IMR-90 (cell line): ENCODE measurements at regions not wholly inside any gene's neighbourhood (a gene's known extent, or its start where the extent isn't known, plus 50 kb on each side); places are given as distances from the start of the nearest gene placed in this dataset.

Source experiments
- ATAC-seq: fragments of 200-7000 bp; cut with Tn5 transposase; 2 replicates; pipeline ENCODE4 v1.9.1; 2020; ENCODE audit warnings: low read depth, mild to moderate bottlenecking, moderate library complexity
- BruUV-seq: library from RNA; stranded (reverse); fragments of 400-500 nt; replicated peaks from 2 replicates; lab custom pipeline; 2021; lab: Mats Ljungman, UMichigan
- CTCF ChIA-PET: fragments of 300-600 bp; formaldehyde crosslinking; extraction: SDS; loops from one replicate; lab custom pipeline; 2021; ENCODE audit warnings: antibody characterized with exemption; lab: Yijun Ruan, JAX
- POLR2A ChIA-PET: fragments of 300-600 bp; sonication (Branson Sonifier 250); formaldehyde crosslinking; loops from one replicate; lab custom pipeline; 2022; ENCODE audit warnings: antibody characterized with exemption; ENCODE audit not compliant: unreplicated experiment; lab: Charles Lee
- DNase-seq: peaks from one replicate; pipeline ENCODE4 v3.0.0; 2013
- H2AFZ ChIP-seq: replicated peaks from 2 replicates; pipeline ENCODE3; 2013; ENCODE audit warnings: low read length, mild to moderate bottlenecking; ENCODE audit not compliant: poor library complexity
- H2AK5ac ChIP-seq: 2 replicates; pipeline ENCODE4 v1.6.1; 2013; ENCODE audit warnings: low read depth, low read length, inconsistent platforms
- H2AK9ac ChIP-seq: replicated peaks from 2 replicates; pipeline ENCODE3; 2013; ENCODE audit warnings: mild to moderate bottlenecking, low read depth, low read length, moderate library complexity; ENCODE audit not compliant: poor library complexity
- H2BK120ac ChIP-seq: 2 replicates; pipeline ENCODE4 v1.6.1; 2013; ENCODE audit warnings: low read depth, low read length, inconsistent platforms
- H2BK15ac ChIP-seq: 3 replicates; pipeline ENCODE4 v1.6.1; 2013; ENCODE audit warnings: low read depth, low read length, inconsistent platforms
- H2BK20ac ChIP-seq: 2 replicates; pipeline ENCODE4 v1.6.1; 2013; ENCODE audit warnings: low read depth, mild to moderate bottlenecking, inconsistent platforms, low read length, moderate library complexity
- H2BK5ac ChIP-seq: 2 replicates; pipeline ENCODE4 v1.6.1; 2013; ENCODE audit warnings: mild to moderate bottlenecking, low read depth, low read length, inconsistent platforms; ENCODE audit not compliant: poor library complexity, severe bottlenecking
- H3K14ac ChIP-seq: replicated peaks from 2 replicates; pipeline ENCODE4 v1.6.1; 2013; ENCODE audit warnings: low read depth, low read length, inconsistent platforms
- H3K18ac ChIP-seq: 2 replicates; pipeline ENCODE4 v1.6.1; 2013; ENCODE audit warnings: low read depth, low read length, control low read depth
- H3K23ac ChIP-seq: 2 replicates; pipeline ENCODE4 v1.6.1; 2013; ENCODE audit warnings: low read depth, low read length, inconsistent platforms
- H3K27ac ChIP-seq: 2 replicates; pipeline ENCODE4 v1.5.1; 2013; ENCODE audit warnings: mild to moderate bottlenecking, control low read depth, low read length; ENCODE audit not compliant: insufficient read depth
- H3K27me3 ChIP-seq: 2 replicates; pipeline ENCODE4 v1.6.1; 2013; ENCODE audit warnings: low read length; ENCODE audit not compliant: control insufficient read depth, insufficient read depth
- H3K36me3 ChIP-seq: 2 replicates; pipeline ENCODE4 v1.6.1; 2013; ENCODE audit warnings: low read length, mixed read lengths; ENCODE audit not compliant: control insufficient read depth, insufficient read depth
- H3K4ac ChIP-seq: 2 replicates; pipeline ENCODE4 v1.6.1; 2013; ENCODE audit warnings: low read depth, low read length, inconsistent platforms
- H3K4me1 ChIP-seq: 2 replicates; pipeline ENCODE4 v1.6.1; 2013; ENCODE audit warnings: low read length, mixed read lengths; ENCODE audit not compliant: control insufficient read depth, insufficient read depth
- H3K4me2 ChIP-seq: 2 replicates; pipeline ENCODE4 v1.6.1; 2013; ENCODE audit warnings: low read depth, mild to moderate bottlenecking, control low read depth, low read length, moderate library complexity
- H3K4me3 ChIP-seq: 2 replicates; pipeline ENCODE4 v1.5.1; 2013; ENCODE audit warnings: low read depth, mild to moderate bottlenecking, control low read depth, low read length, moderate library complexity; ENCODE audit not compliant: insufficient read depth
- H3K56ac ChIP-seq: 2 replicates; pipeline ENCODE4 v1.6.1; 2013; ENCODE audit warnings: low read length, inconsistent platforms; ENCODE audit not compliant: insufficient read depth; ENCODE audit errors: extremely low read depth
- H3K79me1 ChIP-seq, 2 experiments: 2 replicates each; pipeline ENCODE4 v1.6.1; 2013; ENCODE audit warnings: low read length in 2 of 2, inconsistent platforms in 1 of 2, low read depth in 1 of 2
- H3K9ac ChIP-seq: 2 replicates; pipeline ENCODE4 v1.6.1; 2013; ENCODE audit warnings: low read depth, low read length, control low read depth
- H3K9me1 ChIP-seq: 2 replicates; pipeline ENCODE4 v1.6.1; 2013; ENCODE audit warnings: low read length, inconsistent platforms; ENCODE audit not compliant: insufficient read depth
- H3K9me3 ChIP-seq: 2 replicates; pipeline ENCODE4 v1.6.1; 2013; ENCODE audit warnings: low read length; ENCODE audit not compliant: control insufficient read depth, insufficient read depth
- H4K20me1 ChIP-seq: 2 replicates; pipeline ENCODE4 v1.6.1; 2013; ENCODE audit warnings: low read length, inconsistent platforms; ENCODE audit not compliant: insufficient read depth
- H4K5ac ChIP-seq: 2 replicates; pipeline ENCODE4 v1.6.1; 2013; ENCODE audit warnings: mild to moderate bottlenecking, low read depth, low read length, control low read depth
- H4K8ac ChIP-seq, 2 experiments: 2 replicates each; pipeline ENCODE4 v1.6.1; 2013; ENCODE audit warnings: low read depth in 2 of 2, low read length in 2 of 2, control low read depth in 1 of 2, inconsistent platforms in 1 of 2
- H4K91ac ChIP-seq: 2 replicates; pipeline ENCODE4 v1.6.1; 2013; ENCODE audit warnings: low read depth, low read length, inconsistent platforms; ENCODE audit not compliant: insufficient read depth
- BHLHE40 ChIP-seq: fragments of 150-350 bp; IDR thresholded peaks from 2 replicates; pipeline ENCODE4 v1.6.1; 2016; ENCODE audit warnings: mild to moderate bottlenecking, low read depth, low read length
- MXI1 ChIP-seq: IDR thresholded peaks from 2 replicates; pipeline ENCODE4 v1.6.1; 2012; ENCODE audit warnings: low read depth, mild to moderate bottlenecking, low read length, moderate library complexity, borderline replicate concordance
- WGBS, 2 experiments: methylation state at CpG; one replicate each; pipeline versions ENCODE4 v1.1.5 to v1.1.7; 2013; ENCODE audit warnings: missing lambda C conversion rate in 2 of 2; ENCODE audit not compliant: insufficient read length in 1 of 2; ENCODE audit errors: extremely low coverage in 2 of 2; 5-methylcytosine and 5-hydroxymethylcytosine counted together
- dilution Hi-C: fragments of 300-500 bp; cut with HindIII; formaldehyde crosslinking; loops from one replicate; pipeline ENCODE4 v1.14.3; 2018; ENCODE audit warnings: low sequenced_read_pairs; ENCODE audit not compliant: unreplicated experiment
- in situ Hi-C: fragments of 300-500 bp; cut with MboI; formaldehyde crosslinking; loops from 3 replicates; pipeline ENCODE4 v1.14.3; 2019; ENCODE audit warnings: low sequenced_read_pairs, inconsistent platforms, mixed read lengths
- intact Hi-C: fragments of 100-400 bp; cut with micrococcal nuclease; formaldehyde crosslinking; loops from 2 replicates; pipeline ENCODE4 v1.10.0; 2022

DNA sequence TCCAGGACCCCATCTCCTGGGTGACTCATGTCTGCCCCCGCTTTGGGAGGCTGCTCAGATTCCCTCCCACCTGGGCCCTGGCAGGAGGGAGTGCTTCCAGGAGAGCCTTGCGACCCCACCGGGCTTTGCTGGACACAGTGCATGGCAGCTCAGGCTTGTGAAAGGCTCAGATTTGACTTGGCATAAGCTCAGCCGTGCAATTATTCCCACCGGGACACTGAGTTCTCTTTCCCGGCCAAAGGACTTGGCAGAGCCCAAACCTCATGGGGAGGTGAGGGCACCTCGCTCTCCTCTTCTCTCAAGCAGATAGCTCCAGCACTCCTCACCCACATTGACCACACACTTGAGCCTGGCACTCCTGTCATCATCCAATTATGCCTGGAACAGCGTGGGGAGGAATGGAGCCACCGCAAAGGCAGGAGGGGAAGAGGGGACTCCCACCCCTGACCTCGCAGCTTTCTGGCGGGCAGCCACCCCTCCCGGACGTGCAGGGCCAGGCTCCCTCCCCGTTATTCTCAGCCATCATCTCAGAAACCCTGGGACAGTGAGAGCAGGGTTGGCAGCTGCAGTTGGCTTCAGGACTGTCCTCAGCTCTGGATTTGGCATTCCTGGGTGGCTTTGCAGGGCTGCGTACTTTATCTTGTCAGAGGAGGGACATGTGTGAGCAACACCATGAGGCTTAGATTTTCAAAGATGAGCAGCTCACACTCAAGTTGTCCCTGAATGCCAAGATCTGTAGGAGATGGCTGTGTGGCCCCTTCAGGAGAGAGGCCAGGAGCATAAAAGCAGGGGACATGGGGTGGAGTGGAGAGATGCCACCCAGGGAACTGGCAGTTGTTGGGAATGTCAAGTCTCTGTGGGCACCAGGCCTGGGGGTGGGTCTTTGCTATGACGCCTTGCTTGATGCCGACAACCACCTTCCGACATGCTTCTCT lies 306.2 kb downstream of the TEX29 start:
- Histone ChIP-seq H3K4ac (no peak overlapping the region), H3K9me3 (peaks cover 61% of the 10 kb centered on the region), H2BK5ac (no peak overlapping the region), H3K56ac (no peak overlapping the region), H3K4me2 (no peak overlapping the region), H4K5ac (no peak overlapping the region), H3K18ac (no peak overlapping the region), H3K27ac (no peak overlapping the region), H4K91ac (no peak overlapping the region), H3K9me1 (no peaks in the 10 kb centered on the region), H3K4me3 (no peak overlapping the region), H3K9ac (no peak overlapping the region), H3K79me1 (no peaks in the 10 kb centered on the region), H3K27me3 (no peaks in the 10 kb centered on the region), H3K23ac (no peak overlapping the region), H2BK120ac (no peak overlapping the region), H2AK5ac (no peak overlapping the region), H3K4me1 (no peaks in the 10 kb centered on the region), H2BK15ac (no peak overlapping the region), H4K8ac (no peak overlapping the region), H2AK9ac (no peak overlapping the region), H2BK20ac (no peak overlapping the region), H3K14ac (no peak overlapping the region), H3K36me3 (no peaks in the 10 kb centered on the region), H2AFZ (no peak overlapping the region), H4K20me1 (no peaks in the 10 kb centered on the region)
- POLR2A ChIA-PET, result no interaction called here
- no peak for TF ChIP-seq MXI1
- TF ChIP-seq BHLHE40, result no peak
- dilution Hi-C loops (no loop called here), in situ Hi-C loops (no loop called here), intact Hi-C loops (no loop called here)
- no peak for DNase-seq
- no peak for ATAC-seq
- CTCF ChIA-PET, result no interaction called here
- WGBS, 2 experiments, result 92% methylated on average over 2 of the region's 18 CpGs; no CpG with 5 or more reads in 1 of the 2 experiments
- no TSS peak for BruUV-seq
